GM12878 (cell line): ENCODE measurements at regions not wholly inside any gene's neighbourhood (a gene's known extent, or its start where the extent isn't known, plus 50 kb on each side); places are given as distances from the start of the nearest gene placed in this dataset.

Experiments
- BMI1 ChIP-seq: fragments of 450-650 bp; IDR thresholded peaks from 2 replicates; pipeline ENCODE4 v1.6.1; 2016; ENCODE audit warnings: mild to moderate bottlenecking, moderate library complexity, borderline replicate concordance
- CBX5 ChIP-seq: sonication (generic); IDR thresholded peaks from 2 replicates; pipeline ENCODE4 v1.6.1; 2016; ENCODE audit warnings: low read depth, moderate library complexity, mild to moderate bottlenecking, inconsistent platforms
- CTCF ChIP-seq, 3 experiments: IDR thresholded peaks in 2 of 3; conservative IDR thresholded peaks in 1 of 3; 2 replicates each; pipeline ENCODE4 v1.5.1; 2011; ENCODE audit warnings: low read depth in 3 of 3, low read length in 3 of 3, mild to moderate bottlenecking in 3 of 3, control low read depth in 2 of 3, moderate library complexity in 2 of 3, inconsistent platforms in 1 of 3, mixed read lengths in 1 of 3; ENCODE audit not compliant: control insufficient read depth in 2 of 3, insufficient read depth in 1 of 3; ENCODE audit errors: extremely low read depth in 1 of 3
- EP300 ChIP-seq, 2 experiments: fragments of 150-350 bp in 1 of 2; IDR thresholded peaks; 2 replicates each; pipeline ENCODE4 v1.6.1; 2011 to 2012; ENCODE audit warnings: low read depth in 2 of 2, low read length in 2 of 2, borderline replicate concordance in 1 of 2, improper control_type of control experiment in 1 of 2, inconsistent platforms in 1 of 2; ENCODE audit not compliant: control insufficient read depth in 1 of 2
- EZH2 ChIP-seq: IDR thresholded peaks from 2 replicates; pipeline ENCODE4 v1.6.1; 2012; ENCODE audit warnings: low read depth, mild to moderate bottlenecking, control low read depth, inconsistent platforms, low read length, borderline replicate concordance; ENCODE audit not compliant: control insufficient read depth
- JUND ChIP-seq: IDR thresholded peaks from 2 replicates; pipeline ENCODE4 v1.6.1; 2012; ENCODE audit warnings: low read depth, mild to moderate bottlenecking, low read length, improper control_type of control experiment, moderate library complexity
- MXI1 ChIP-seq: fragments of 150-350 bp; IDR thresholded peaks from 2 replicates; pipeline ENCODE4 v1.6.1; 2011; ENCODE audit warnings: low read depth, mild to moderate bottlenecking, inconsistent platforms, low read length, improper control_type of control experiment
- PBX3 ChIP-seq: IDR thresholded peaks from 2 replicates; pipeline ENCODE4 v1.6.1; 2011; ENCODE audit warnings: mild to moderate bottlenecking, low read depth, low read length, moderate library complexity; ENCODE audit not compliant: insufficient replicate concordance
- POLR2A ChIP-seq: IDR thresholded peaks from 2 replicates; pipeline ENCODE4 v1.6.1; 2011; ENCODE audit warnings: low read depth, mild to moderate bottlenecking, low read length
- POLR2AphosphoS5 ChIP-seq: IDR thresholded peaks from 2 replicates; pipeline ENCODE4 v1.6.1; 2011; ENCODE audit warnings: mild to moderate bottlenecking, low read length, inconsistent platforms
- RAD21 ChIP-seq: IDR thresholded peaks from 2 replicates; pipeline ENCODE4 v1.6.1; 2011; ENCODE audit warnings: mild to moderate bottlenecking, low read depth, low read length, moderate library complexity; ENCODE audit not compliant: insufficient read depth
- RELB ChIP-seq: fragments of 450-650 bp; IDR thresholded peaks from 2 replicates; pipeline ENCODE4 v1.6.1; 2017; ENCODE audit warnings: low read depth, mild to moderate bottlenecking, moderate library complexity
- TAF1 ChIP-seq: IDR thresholded peaks from 2 replicates; pipeline ENCODE4 v1.6.1; 2011; ENCODE audit warnings: mild to moderate bottlenecking, low read depth, low read length, borderline replicate concordance
- TF ChIP-seq, protein P1 (sequence below): fragments of 450-650 bp; IDR thresholded peaks from 2 replicates; pipeline ENCODE4 v1.6.1; 2016; ENCODE audit warnings: mild to moderate bottlenecking

DNA sequence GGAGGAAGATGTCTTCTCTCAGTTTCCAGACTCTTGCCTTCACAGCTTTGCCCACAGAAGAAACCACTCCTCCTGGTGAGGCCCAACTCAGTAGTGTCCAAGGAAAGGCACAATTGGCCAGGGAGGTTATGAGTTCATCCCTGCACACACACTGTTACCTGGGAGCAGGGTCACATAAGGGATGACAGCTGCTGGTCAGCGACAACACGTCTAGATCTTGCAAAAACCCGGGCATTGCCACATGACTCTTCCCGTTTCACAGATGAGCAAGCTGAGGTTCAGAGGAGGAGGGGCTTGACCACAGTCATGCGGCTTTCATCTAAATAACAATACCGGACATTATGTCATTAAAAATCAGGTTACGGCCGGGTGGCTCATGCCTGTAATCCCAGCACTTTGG is 186.0 kb downstream of the COPRS start:
- no peak for TF ChIP-seq BMI1
- no peak for TF ChIP-seq TAF1
- no peak for TF ChIP-seq CTCF (IDR thresholded peaks at IDR 0.05 in 2 of 3, conservative IDR thresholded peaks at IDR 0.05 in 1 of 3; ENCODE audit: control insufficient read depth in 2 of 3, extremely low read depth in 1 of 3, insufficient read depth in 1 of 3, low read depth in 3 of 3, low read length in 3 of 3)
- TF ChIP-seq POLR2AphosphoS5: no peak
- TF ChIP-seq CBX5: no peak
- TF ChIP-seq POLR2A: no peak
- TF ChIP-seq, protein P1, sequence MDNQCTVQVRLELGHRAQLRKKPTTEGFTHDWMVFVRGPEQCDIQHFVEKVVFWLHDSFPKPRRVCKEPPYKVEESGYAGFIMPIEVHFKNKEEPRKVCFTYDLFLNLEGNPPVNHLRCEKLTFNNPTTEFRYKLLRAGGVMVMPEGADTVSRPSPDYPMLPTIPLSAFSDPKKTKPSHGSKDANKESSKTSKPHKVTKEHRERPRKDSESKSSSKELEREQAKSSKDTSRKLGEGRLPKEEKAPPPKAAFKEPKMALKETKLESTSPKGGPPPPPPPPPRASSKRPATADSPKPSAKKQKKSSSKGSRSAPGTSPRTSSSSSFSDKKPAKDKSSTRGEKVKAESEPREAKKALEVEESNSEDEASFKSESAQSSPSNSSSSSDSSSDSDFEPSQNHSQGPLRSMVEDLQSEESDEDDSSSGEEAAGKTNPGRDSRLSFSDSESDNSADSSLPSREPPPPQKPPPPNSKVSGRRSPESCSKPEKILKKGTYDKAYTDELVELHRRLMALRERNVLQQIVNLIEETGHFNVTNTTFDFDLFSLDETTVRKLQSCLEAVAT: no peak
- TF ChIP-seq EZH2: no peak
- TF ChIP-seq EP300 (IDR thresholded peaks at IDR 0.05; ENCODE audit: borderline replicate concordance in 1 of 2, control insufficient read depth in 1 of 2, low read depth in 2 of 2, low read length in 2 of 2): no peak
- TF ChIP-seq MXI1: no peak
- no peak for TF ChIP-seq PBX3
- no peak for TF ChIP-seq RELB
- no peak for TF ChIP-seq RAD21
- TF ChIP-seq JUND: no peak
